K562 (cell line): ENCODE measurements at regions not wholly inside any gene's neighbourhood (a gene's known extent, or its start where the extent isn't known, plus 50 kb on each side); places are given as distances from the start of the nearest gene placed in this dataset.
A peak's percentile ranks its signal among the peaks of the same experiment; 100 is the strongest.

ENCODE experiments used
- BCL6 ChIP-seq: fragments of 250-450 bp; sonication (Bioruptor Pico); IDR thresholded peaks from 2 replicates; pipeline ENCODE4 v1.4.0; 2020
- CREB1 ChIP-seq, 2 experiments: sonication (generic) in 1 of 2; formaldehyde crosslinking in 1 of 2; IDR thresholded peaks; 2 replicates each; pipeline versions ENCODE4 v1.6.1 to v1.8.0; 2012 to 2022; ENCODE audit warnings: inconsistent platforms in 1 of 2, mild to moderate bottlenecking in 1 of 2, missing genetic modification reagents in 1 of 2, moderate library complexity in 1 of 2
- DMBX1 ChIP-seq: fragments of 250-450 bp; sonication (Bioruptor Pico); IDR thresholded peaks from 2 replicates; pipeline ENCODE4 v1.8.0; 2022; ENCODE audit warnings: inconsistent platforms, mild to moderate bottlenecking, moderate library complexity, borderline replicate concordance
- HDGF ChIP-seq: fragments of 450-650 bp; IDR thresholded peaks from 2 replicates; pipeline ENCODE4 v1.6.1; 2016
- IRF2 ChIP-seq: sonication (generic); formaldehyde crosslinking; IDR thresholded peaks from 2 replicates; pipeline ENCODE4 v1.8.1; 2022; ENCODE audit warnings: mild to moderate bottlenecking, missing genetic modification reagents
- KLF1 ChIP-seq: fragments of 450-650 bp; IDR thresholded peaks from 2 replicates; pipeline ENCODE4 v1.6.1; 2016; ENCODE audit warnings: missing genetic modification characterization, missing compliant biosample characterization
- KLF13 ChIP-seq: fragments of 450-650 bp; IDR thresholded peaks from 2 replicates; pipeline ENCODE4 v1.6.1; 2016; ENCODE audit warnings: missing genetic modification characterization, low read depth, mild to moderate bottlenecking, missing compliant biosample characterization, moderate library complexity, borderline replicate concordance
- KLF6 ChIP-seq: fragments of 250-450 bp; sonication (Bioruptor Pico); IDR thresholded peaks from 2 replicates; pipeline ENCODE4 v1.4.0; 2020; ENCODE audit warnings: mild to moderate bottlenecking, moderate library complexity, borderline replicate concordance
- MEF2A ChIP-seq: IDR thresholded peaks from 2 replicates; pipeline ENCODE4 v1.6.1; 2011; ENCODE audit warnings: low read depth, mild to moderate bottlenecking, low read length, moderate library complexity; ENCODE audit not compliant: control insufficient read depth
- NFIC ChIP-seq: fragments of 450-650 bp; IDR thresholded peaks from 2 replicates; pipeline ENCODE4 v1.6.1; 2017; ENCODE audit warnings: mild to moderate bottlenecking, inconsistent platforms
- NR2C2 ChIP-seq, 2 experiments: fragments of 200-800 bp in 1 of 2; sonication (Bioruptor generic) in 1 of 2; sonication (generic) in 1 of 2; formaldehyde crosslinking in 1 of 2; IDR thresholded peaks; 2 replicates each; pipeline versions ENCODE4 v1.6.1 to v1.8.0; 2016 to 2022; ENCODE audit warnings: mild to moderate bottlenecking in 1 of 2, missing compliant biosample characterization in 1 of 2, missing genetic modification characterization in 1 of 2, missing genetic modification reagents in 1 of 2
- PTTG1 ChIP-seq: fragments of 450-650 bp; IDR thresholded peaks from 2 replicates; pipeline ENCODE4 v1.6.1; 2016; ENCODE audit warnings: low read depth, mild to moderate bottlenecking, missing genetic modification characterization, missing compliant biosample characterization
- RCOR1 ChIP-seq, 2 experiments: IDR thresholded peaks; 2 replicates each; pipeline ENCODE4 v1.6.1; 2012; ENCODE audit warnings: low read depth in 2 of 2, low read length in 2 of 2, borderline replicate concordance in 1 of 2, improper control_type of control experiment in 1 of 2
- SMAD3 ChIP-seq: fragments of 450-650 bp; formaldehyde crosslinking; conservative IDR thresholded peaks from 2 replicates; pipeline ENCODE4 v1.4.0; 2020; ENCODE audit warnings: mild to moderate bottlenecking
- SMAD4 ChIP-seq: fragments of 250-450 bp; sonication (Bioruptor Pico); conservative IDR thresholded peaks from 2 replicates; pipeline ENCODE4 v1.8.0; 2021; ENCODE audit warnings: inconsistent platforms, mild to moderate bottlenecking, moderate library complexity
- SMC3 ChIP-seq: conservative IDR thresholded peaks from 2 replicates; pipeline ENCODE4 v1.6.1; 2011; ENCODE audit warnings: low read depth, low read length, improper control_type of control experiment; ENCODE audit not compliant: insufficient read depth
- SP2 ChIP-seq: IDR thresholded peaks from 2 replicates; pipeline ENCODE4 v1.6.1; 2011; ENCODE audit warnings: mild to moderate bottlenecking, low read depth, low read length, moderate library complexity; ENCODE audit not compliant: poor library complexity, severe bottlenecking; ENCODE audit errors: extremely low read depth
- TCF15 ChIP-seq: fragments of 250-450 bp; sonication (Bioruptor Pico); IDR thresholded peaks from 2 replicates; pipeline ENCODE4 v1.8.0; 2022; ENCODE audit warnings: moderate library complexity, mild to moderate bottlenecking, inconsistent platforms
- ZNF23 ChIP-seq: fragments of 250-450 bp; sonication (Bioruptor Pico); IDR thresholded peaks from 2 replicates; pipeline ENCODE4 v1.4.0; 2020; ENCODE audit warnings: mild to moderate bottlenecking
- ZNF41 ChIP-seq: fragments of 250-450 bp; sonication (Bioruptor Pico); conservative IDR thresholded peaks from 2 replicates; pipeline ENCODE4 v1.4.0; 2020; ENCODE audit warnings: mild to moderate bottlenecking
- ZNF507 ChIP-seq: conservative IDR thresholded peaks from 2 replicates; pipeline ENCODE4 v1.6.1; 2017; ENCODE audit warnings: missing genetic modification characterization, missing compliant biosample characterization
- ZNF584 ChIP-seq: fragments of 200-800 bp; sonication (Bioruptor generic); IDR thresholded peaks from 2 replicates; pipeline ENCODE4 v1.6.1; 2016; ENCODE audit warnings: low read depth, mild to moderate bottlenecking, missing genetic modification characterization, missing compliant biosample characterization
- ZNF766 ChIP-seq: fragments of 200-800 bp; sonication (Bioruptor generic); conservative IDR thresholded peaks from 2 replicates; pipeline ENCODE4 v1.6.1; 2016; ENCODE audit warnings: missing genetic modification characterization, missing compliant biosample characterization
- TF ChIP-seq, protein P1 (sequence below): fragments of 250-450 bp; sonication (Bioruptor Pico); IDR thresholded peaks from 2 replicates; pipeline ENCODE4 v1.8.0; 2021; ENCODE audit warnings: moderate library complexity, mild to moderate bottlenecking, inconsistent platforms
- TF ChIP-seq, protein P2 (sequence below), 2 experiments: fragments of 450-650 bp in 1 of 2; sonication (generic) in 1 of 2; formaldehyde crosslinking; conservative IDR thresholded peaks; 2 replicates each; pipeline versions ENCODE4 v1.4.0 to v1.8.1; 2020 to 2022; ENCODE audit warnings: mild to moderate bottlenecking in 1 of 2, missing genetic modification reagents in 1 of 2

DNA sequence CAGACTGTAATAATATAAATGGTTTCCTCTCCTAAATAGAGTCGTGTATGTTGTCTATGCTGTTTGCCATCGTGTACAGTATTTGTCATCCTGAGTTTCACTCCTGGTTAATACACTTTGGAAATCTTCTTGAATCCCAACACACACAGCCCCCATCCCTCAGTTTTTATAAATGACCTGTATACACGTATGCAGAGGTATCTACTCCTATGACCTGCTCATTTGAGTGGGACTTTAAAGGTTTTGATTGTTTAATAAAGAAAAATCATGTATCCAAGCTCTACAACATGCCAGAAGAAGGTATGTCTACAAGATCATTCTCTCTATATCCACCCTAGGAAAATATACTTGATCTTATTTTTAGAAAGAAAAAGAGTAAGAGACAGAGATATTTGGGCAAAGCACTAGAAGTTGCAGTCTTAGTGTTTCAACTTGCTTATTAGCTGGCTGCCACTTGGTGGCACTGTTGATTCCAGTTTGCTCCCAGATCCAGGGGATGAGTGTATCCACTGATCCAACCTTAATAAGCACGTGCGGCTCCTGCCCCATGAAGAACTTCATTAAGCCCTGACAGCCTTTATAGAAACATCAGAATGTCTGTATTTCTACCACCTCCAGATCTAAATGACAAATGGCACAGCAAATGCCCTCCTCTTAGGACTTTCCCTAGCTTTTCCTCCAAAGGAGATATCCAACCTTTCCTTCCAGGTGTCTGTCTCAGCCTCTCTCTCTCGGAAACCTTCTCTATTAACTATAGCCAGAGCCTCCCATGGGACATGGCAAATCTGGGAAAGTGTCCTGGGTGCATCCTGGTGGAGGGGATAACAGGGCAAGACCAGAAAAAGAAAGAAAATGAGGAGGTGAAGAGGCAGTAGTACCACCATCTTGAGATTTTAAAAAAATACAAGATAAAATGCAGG, 181.6 kb upstream of the NEBL start (continued):
- TF ChIP-seq, protein P1, sequence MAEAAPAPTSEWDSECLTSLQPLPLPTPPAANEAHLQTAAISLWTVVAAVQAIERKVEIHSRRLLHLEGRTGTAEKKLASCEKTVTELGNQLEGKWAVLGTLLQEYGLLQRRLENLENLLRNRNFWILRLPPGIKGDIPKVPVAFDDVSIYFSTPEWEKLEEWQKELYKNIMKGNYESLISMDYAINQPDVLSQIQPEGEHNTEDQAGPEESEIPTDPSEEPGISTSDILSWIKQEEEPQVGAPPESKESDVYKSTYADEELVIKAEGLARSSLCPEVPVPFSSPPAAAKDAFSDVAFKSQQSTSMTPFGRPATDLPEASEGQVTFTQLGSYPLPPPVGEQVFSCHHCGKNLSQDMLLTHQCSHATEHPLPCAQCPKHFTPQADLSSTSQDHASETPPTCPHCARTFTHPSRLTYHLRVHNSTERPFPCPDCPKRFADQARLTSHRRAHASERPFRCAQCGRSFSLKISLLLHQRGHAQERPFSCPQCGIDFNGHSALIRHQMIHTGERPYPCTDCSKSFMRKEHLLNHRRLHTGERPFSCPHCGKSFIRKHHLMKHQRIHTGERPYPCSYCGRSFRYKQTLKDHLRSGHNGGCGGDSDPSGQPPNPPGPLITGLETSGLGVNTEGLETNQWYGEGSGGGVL (CRISPR knock-in tag) = peak; percentile 73
- TF ChIP-seq SMAD4 (CRISPR knock-in tag) (peak; percentile 94), ZNF766 (CRISPR knock-in tag) (peak; percentile 96), BCL6 (peak; percentile 86), ZNF584 (peak; percentile 99), SMC3 (peak; percentile 80), NFIC (no peak), MEF2A (no peak), DMBX1 (peak; percentile 96), ZNF507 (tag) (peak; percentile 31; the same call in 1 of the 2 replicates), NR2C2 (CRISPR knock-in tag; IDR thresholded peaks at IDR 0.05) (no peak), NR2C2 (tag; IDR thresholded peaks at IDR 0.05) (peak; percentile 22; the same call in 1 of the 2 replicates), HDGF (no peak), ZNF41 (CRISPR knock-in tag) (peak; percentile 90), KLF1 (tag) (0 out of 2 replicates have a peak, but pooled peaks have one; percentile 29), SP2 (no peak), ZNF23 (CRISPR knock-in tag) (0 out of 2 replicates have a peak, but pooled peaks have one; percentile 68), KLF6 (CRISPR knock-in tag) (peak; percentile 97), RCOR1 (IDR thresholded peaks at IDR 0.05; ENCODE audit: borderline replicate concordance in 1 of 2, low read depth in 2 of 2, low read length in 2 of 2) (peak in 1 of 2 experiments; percentile 59; a peak in 1 of 4 replicates), KLF13 (tag) (peak; percentile 40; the same call in 1 of the 2 replicates), PTTG1 (tag) (peak; percentile 89), CREB1 (IDR thresholded peaks at IDR 0.05) (no peak), CREB1 (CRISPR knock-in tag; IDR thresholded peaks at IDR 0.05) (peak; percentile 30; the same call in 1 of the 2 replicates), IRF2 (no peak), TCF15 (CRISPR knock-in tag) (peak; percentile 95), SMAD3 (CRISPR knock-in tag) (peak; percentile 96)
- TF ChIP-seq, protein P2, sequence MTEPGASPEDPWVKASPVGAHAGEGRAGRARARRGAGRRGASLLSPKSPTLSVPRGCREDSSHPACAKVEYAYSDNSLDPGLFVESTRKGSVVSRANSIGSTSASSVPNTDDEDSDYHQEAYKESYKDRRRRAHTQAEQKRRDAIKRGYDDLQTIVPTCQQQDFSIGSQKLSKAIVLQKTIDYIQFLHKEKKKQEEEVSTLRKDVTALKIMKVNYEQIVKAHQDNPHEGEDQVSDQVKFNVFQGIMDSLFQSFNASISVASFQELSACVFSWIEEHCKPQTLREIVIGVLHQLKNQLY (CRISPR knock-in tag; conservative IDR thresholded peaks at IDR 0.05) = no peak
